GM19438 (cell line): ENCODE measurements at regions not wholly inside any gene's neighbourhood (a gene's known extent, or its start where the extent isn't known, plus 50 kb on each side); places are given as distances from the start of the nearest gene placed in this dataset.

ENCODE experiments used
- ATAC-seq: cut with Tn5 transposase; IDR thresholded peaks from one replicate; pipeline ENCODE4 v1.9.1; 2021; ENCODE audit warnings: low read depth; ENCODE audit not compliant: unreplicated experiment

- no peak for ATAC-seq
Observed at GRCh38 chr3:76653640-76654251, 386.2 kb upstream of the ROBO2 start.

- ATAC-seq, result no peak
Observed at GRCh38 chr3:76656531-76657070, 383.3 kb upstream of the ROBO2 start.

- ATAC-seq, result no peak
Observed at GRCh38 chr3:76657909-76658308, 382.0 kb upstream of the ROBO2 start.

- ATAC-seq, result no peak
Observed at GRCh38 chr3:76661527-76662250, 378.2 kb upstream of the ROBO2 start.

- no peak for ATAC-seq
Observed at GRCh38 chr3:76664816-76665215, 375.1 kb upstream of the ROBO2 start.

GRCh38 chr3:76668653-76669052, 371.2 kb upstream of the ROBO2 start:
- no peak for ATAC-seq

GRCh38 chr3:76669322-76669721, 370.6 kb upstream of the ROBO2 start:
- ATAC-seq, result no peak

- ATAC-seq, result no peak
Observed at GRCh38 chr3:76673171-76673570, 366.7 kb upstream of the ROBO2 start.

- no peak for ATAC-seq
Observed at GRCh38 chr3:76679541-76679940, 360.4 kb upstream of the ROBO2 start.

- ATAC-seq, result no peak
Observed at GRCh38 chr3:76683256-76683655, 356.6 kb upstream of the ROBO2 start.

- ATAC-seq, result no peak
Observed at GRCh38 chr3:76684946-76685345, 355.0 kb upstream of the ROBO2 start.

- no peak for ATAC-seq
Observed at GRCh38 chr3:76685858-76686257, 354.0 kb upstream of the ROBO2 start.

GRCh38 chr3:76687019-76687418, 352.9 kb upstream of the ROBO2 start:
- no peak for ATAC-seq

- no peak for ATAC-seq
Observed at GRCh38 chr3:76694063-76694462, 345.8 kb upstream of the ROBO2 start.

GRCh38 chr3:76698136-76698706, 341.7 kb upstream of the ROBO2 start:
- ATAC-seq, result no peak

GRCh38 chr3:76699846-76700245, 340.1 kb upstream of the ROBO2 start:
- ATAC-seq, result no peak

GRCh38 chr3:76700323-76700722, 339.6 kb upstream of the ROBO2 start:
- no peak for ATAC-seq

- no peak for ATAC-seq
Observed at GRCh38 chr3:76702676-76703075, 337.2 kb upstream of the ROBO2 start.

- ATAC-seq, result no peak
Observed at GRCh38 chr3:76715426-76715825, 324.5 kb upstream of the ROBO2 start.

- ATAC-seq, result no peak
Observed at GRCh38 chr3:76723366-76723765, 316.5 kb upstream of the ROBO2 start.

- ATAC-seq, result no peak
Observed at GRCh38 chr3:76724075-76724474, 315.8 kb upstream of the ROBO2 start.

- no peak for ATAC-seq
Observed at GRCh38 chr3:76724706-76725105, 315.2 kb upstream of the ROBO2 start.
